T-helper 9 cell (primary cell): ENCODE measurements at regions not wholly inside any gene's neighbourhood (a gene's known extent, or its start where the extent isn't known, plus 50 kb on each side); places are given as distances from the start of the nearest gene placed in this dataset.

ENCODE experiments used
- DNase-seq: peaks from one replicate; pipeline ENCODE4 v3.0.0-alpha.2; 2020

GRCh38 chr3:106728315-106729098, 648.7 kb upstream of the CCDC54 start:
- no peak for DNase-seq

- DNase-seq: no peak
These were observed 647.8 kb upstream of the CCDC54 start for GRCh38 chr3:106729481-106729880.

GRCh38 chr3:106731230-106731629, 646.0 kb upstream of the CCDC54 start:
- no peak for DNase-seq

GRCh38 chr3:106734712-106735111, 642.5 kb upstream of the CCDC54 start:
- no peak for DNase-seq

- DNase-seq: no peak
These were observed 640.0 kb upstream of the CCDC54 start for GRCh38 chr3:106737265-106737664.

GRCh38 chr3:106740116-106740515, 637.1 kb upstream of the CCDC54 start:
- no peak for DNase-seq

- DNase-seq: no peak
These were observed 631.7 kb upstream of the CCDC54 start for GRCh38 chr3:106745344-106746168.

GRCh38 chr3:106746286-106746685, 631.0 kb upstream of the CCDC54 start:
- no peak for DNase-seq

GRCh38 chr3:106748472-106749262, 628.6 kb upstream of the CCDC54 start:
- DNase-seq: no peak

GRCh38 chr3:106750092-106750491, 627.1 kb upstream of the CCDC54 start:
- DNase-seq: no peak

- DNase-seq: no peak
These were observed 621.9 kb upstream of the CCDC54 start for GRCh38 chr3:106755336-106755735.

GRCh38 chr3:106756901-106757300, 620.3 kb upstream of the CCDC54 start:
- DNase-seq: no peak

GRCh38 chr3:106758459-106758858, 618.8 kb upstream of the CCDC54 start:
- DNase-seq: no peak

- no peak for DNase-seq
These were observed 617.5 kb upstream of the CCDC54 start for GRCh38 chr3:106759731-106760130.

- no peak for DNase-seq
These were observed 611.9 kb upstream of the CCDC54 start for GRCh38 chr3:106765342-106765741.

- no peak for DNase-seq
These were observed 608.2 kb upstream of the CCDC54 start for GRCh38 chr3:106768941-106769480.

- DNase-seq: no peak
These were observed 603.4 kb upstream of the CCDC54 start for GRCh38 chr3:106773795-106774194.

GRCh38 chr3:106783231-106783630, 594.0 kb upstream of the CCDC54 start:
- no peak for DNase-seq

GRCh38 chr3:106789276-106789675, 588.0 kb upstream of the CCDC54 start:
- no peak for DNase-seq

- no peak for DNase-seq
These were observed 584.5 kb upstream of the CCDC54 start for GRCh38 chr3:106792716-106793115.

- no peak for DNase-seq
These were observed 582.8 kb upstream of the CCDC54 start for GRCh38 chr3:106794442-106794841.

- DNase-seq: no peak
These were observed 581.7 kb upstream of the CCDC54 start for GRCh38 chr3:106795553-106795952.

GRCh38 chr3:106797461-106797860, 579.8 kb upstream of the CCDC54 start:
- no peak for DNase-seq
